HCT116 (cell line): ENCODE measurements at regions not wholly inside any gene's neighbourhood (a gene's known extent, or its start where the extent isn't known, plus 50 kb on each side); places are given as distances from the start of the nearest gene placed in this dataset.

Experiments
- ATAC-seq: fragments of 200-7000 bp; cut with Tn5 transposase; 2 replicates; pipeline ENCODE4 v1.9.1; 2020; ENCODE audit warnings: mild to moderate bottlenecking, moderate library complexity
- BruUV-seq: library from RNA; stranded (reverse); fragments of 400-500 nt; replicated peaks from 2 replicates; lab custom pipeline; 2021; lab: Mats Ljungman, UMichigan
- CTCF ChIA-PET: fragments of 300-600 bp; sonication (Branson Sonifier 250); formaldehyde crosslinking; loops from one replicate; lab custom pipeline; 2021; ENCODE audit warnings: antibody characterized with exemption; lab: Charles Lee
- POLR2A ChIA-PET: fragments of 300-600, 350-600 bp; sonication (Branson Sonifier 250); formaldehyde crosslinking; loops from one replicate; lab custom pipeline; 2021; ENCODE audit warnings: antibody characterized with exemption; lab: Charles Lee
- RAD21 ChIA-PET, 2 experiments: fragments of 300-600 bp; sonication (Branson Sonifier 250); formaldehyde crosslinking; loops; one replicate each; lab custom pipeline; 2023; ENCODE audit warnings: low total read pairs in 2 of 2; ENCODE audit not compliant: uncharacterized antibody in 2 of 2, unreplicated experiment in 2 of 2, low non-redundant PET in 1 of 2; lab: Charles Lee
- DNase-seq: peaks from one replicate; pipeline ENCODE4 v3.0.0-alpha.2; 2010; ENCODE audit warnings: low read depth, low spot score
- H2AFZ ChIP-seq: fragments of 200-600 bp; shearing (Covaris generic), sonication (generic); 2 replicates; pipeline ENCODE4 v1.6.1; 2017; ENCODE audit warnings: low read depth, mixed run types, mixed read lengths, antibody characterized with exemption, low read length; ENCODE audit not compliant: poor library complexity, severe bottlenecking
- H3K27ac ChIP-seq: 2 replicates; pipeline ENCODE4 v1.5.1; 2012; ENCODE audit warnings: low read depth, low read length
- H3K27me3 ChIP-seq: fragments of 200-600 bp; sonication (generic); 2 replicates; pipeline ENCODE4 v1.6.1; 2016; ENCODE audit warnings: mixed run types, low read length, mixed read lengths; ENCODE audit not compliant: insufficient read depth
- H3K36me3 ChIP-seq, 2 experiments: fragments of 200-500 bp in 1 of 2; fragments of 200-600 bp in 1 of 2; sonication (Bioruptor generic) in 1 of 2; sonication (generic) in 1 of 2; 2 replicates each; pipeline versions ENCODE4 v1.5.1 to v1.6.1; 2014 to 2016; ENCODE audit warnings: low read length in 2 of 2, inconsistent platforms in 1 of 2, mixed read lengths in 1 of 2, mixed run types in 1 of 2; ENCODE audit not compliant: insufficient read depth in 2 of 2, control insufficient read depth in 1 of 2
- H3K4me1 ChIP-seq, 2 experiments: fragments of 200-600 bp in 1 of 2; sonication (generic) in 1 of 2; 2 replicates each; pipeline versions ENCODE4 v1.5.1 to v1.6.1; 2012 to 2017; ENCODE audit warnings: low read length in 2 of 2, inconsistent platforms in 1 of 2, mild to moderate bottlenecking in 1 of 2, mixed read lengths in 1 of 2, mixed run types in 1 of 2, moderate library complexity in 1 of 2; ENCODE audit not compliant: insufficient read depth in 2 of 2, control insufficient read depth in 1 of 2
- H3K4me2 ChIP-seq: fragments of 200-600 bp; sonication (generic); 2 replicates; pipeline ENCODE4 v1.6.1; 2017; ENCODE audit warnings: mixed run types, low read length, mixed read lengths
- H3K4me3 ChIP-seq, 2 experiments: fragments of 200-600 bp in 1 of 2; sonication (generic) in 1 of 2; replicated peaks in 1 of 2; 2 replicates each; pipeline ENCODE4 v1.5.1; 2011 to 2016; ENCODE audit warnings: low read length in 2 of 2, control low read depth in 1 of 2, low read depth in 1 of 2, mild to moderate bottlenecking in 1 of 2, mixed read lengths in 1 of 2, mixed run types in 1 of 2
- H3K79me2 ChIP-seq: fragments of 200-600 bp; sonication (generic); 2 replicates; pipeline ENCODE4 v1.6.1; 2017; ENCODE audit warnings: mild to moderate bottlenecking, mixed run types, low read length, moderate library complexity, mixed read lengths; ENCODE audit not compliant: insufficient read depth
- H3K9ac ChIP-seq: fragments of 200-600 bp; sonication (generic); 2 replicates; pipeline ENCODE4 v1.6.1; 2016; ENCODE audit warnings: low read length, mixed read lengths
- H3K9me2 ChIP-seq: fragments of 200-600 bp; sonication (generic), shearing (Covaris generic); 2 replicates; pipeline ENCODE4 v1.6.1; 2017; ENCODE audit warnings: mixed run types, mild to moderate bottlenecking, moderate library complexity; ENCODE audit not compliant: insufficient read depth
- H3K9me3 ChIP-seq, 2 experiments: fragments of 200-500 bp in 1 of 2; fragments of 200-600 bp in 1 of 2; sonication (Bioruptor generic) in 1 of 2; sonication (generic) in 1 of 2; 2 replicates each; pipeline ENCODE4 v1.6.1; 2014 to 2017; ENCODE audit warnings: low read length in 2 of 2, mixed read lengths in 2 of 2, inconsistent platforms in 1 of 2, low read depth in 1 of 2, mild to moderate bottlenecking in 1 of 2, mixed run types in 1 of 2, moderate library complexity in 1 of 2; ENCODE audit not compliant: control insufficient read depth in 1 of 2, insufficient read depth in 1 of 2
- H4K20me1 ChIP-seq: fragments of 200-600 bp; sonication (generic), shearing (Covaris generic); 2 replicates; pipeline ENCODE4 v1.6.1; 2017; ENCODE audit warnings: mixed run types, mild to moderate bottlenecking, moderate library complexity; ENCODE audit not compliant: insufficient read depth
- CBX3 ChIP-seq: IDR thresholded peaks from 2 replicates; pipeline ENCODE4 v1.6.1; 2012; ENCODE audit warnings: low read depth
- POLR2AphosphoS5 ChIP-seq: IDR thresholded peaks from 2 replicates; pipeline ENCODE4 v1.6.1; 2011; ENCODE audit warnings: mild to moderate bottlenecking, low read depth, low read length, moderate library complexity
- SIN3A ChIP-seq: IDR thresholded peaks from 2 replicates; pipeline ENCODE4 v1.6.1; 2012; ENCODE audit warnings: low read depth
- SP1 ChIP-seq: IDR thresholded peaks from 2 replicates; pipeline ENCODE4 v1.6.1; 2012; ENCODE audit warnings: low read depth
- TCF7L2 ChIP-seq: IDR thresholded peaks from 2 replicates; pipeline ENCODE4 v1.7.0; 2011; ENCODE audit warnings: borderline replicate concordance, inconsistent platforms; ENCODE audit not compliant: insufficient read depth, insufficient read length; ENCODE audit errors: extremely low read depth
- YY1 ChIP-seq: IDR thresholded peaks from 2 replicates; pipeline ENCODE4 v1.6.1; 2011; ENCODE audit warnings: low read length, low read depth, moderate library complexity, mild to moderate bottlenecking; ENCODE audit not compliant: insufficient replicate concordance; ENCODE audit errors: extremely low read depth
- ZBTB33 ChIP-seq: IDR thresholded peaks from 2 replicates; pipeline ENCODE4 v1.6.1; 2011; ENCODE audit warnings: mild to moderate bottlenecking, low read length, moderate library complexity; ENCODE audit not compliant: insufficient replicate concordance; ENCODE audit errors: extremely low read depth
- intact Hi-C: fragments of 100-400 bp; cut with micrococcal nuclease; formaldehyde crosslinking; loops from 2 replicates; pipeline ENCODE4 v1.10.0; 2022

- ATAC-seq (no peak), DNase-seq (no peak)
- H3K36me3 ChIP-seq: no peaks in the 10 kb centered on the region
- no peak overlapping the region for H3K27ac ChIP-seq
- RAD21 ChIA-PET: no interaction called here
- H3K9me2 ChIP-seq: no peaks in the 10 kb centered on the region
- H3K9me3 ChIP-seq: no peaks in the 10 kb centered on the region
- POLR2A ChIA-PET: interaction anchor here (1.0 to 2.9 kb wide), 2 partner anchors 8 to 22 kb away, joined by 3 to 15 read pairs; a partner anchor contains a TSS
- TF ChIP-seq SIN3A: no peak
- TF ChIP-seq, all 23 proteins: peak for 0
- intact Hi-C loops: no loop called here
- no peak overlapping the region for H3K4me3 ChIP-seq
- H4K20me1 ChIP-seq: no peaks in the 10 kb centered on the region
- H3K4me2 ChIP-seq: no peak overlapping the region
- H3K4me1 ChIP-seq: 0 out of 4 replicates have a peak, but pooled peaks cover 0 to 3% of the 10 kb centered on the region in 2 experiments
- no peak overlapping the region for H3K9ac ChIP-seq
- BruUV-seq: no TSS peak
- no peaks in the 10 kb centered on the region for H3K79me2 ChIP-seq
- CTCF ChIA-PET: interaction anchor here (0.5 kb wide), 1 partner anchor 203 kb away, joined by 3 read pairs; the partner anchor contains the start of gene BTN2A2
- no peak overlapping the region for H2AFZ ChIP-seq
- H3K27me3 ChIP-seq: no peaks in the 10 kb centered on the region
Observed at GRCh38 chr6:26180346-26180745, 93.1 kb downstream of the HFE start.

- Histone ChIP-seq H3K9me3 (no peaks in the 10 kb centered on the region), H3K4me3 (no peak overlapping the region), H3K4me1 (peaks cover 3 to 9% of the 10 kb centered on the region in 2 experiments; a peak in 3 of 4 replicates), H3K36me3 (no peaks in the 10 kb centered on the region), H3K79me2 (no peaks in the 10 kb centered on the region), H3K4me2 (no peak overlapping the region), H3K9me2 (no peaks in the 10 kb centered on the region), H2AFZ (no peak overlapping the region)
- RAD21 ChIA-PET: no interaction called here
- no peak for TF ChIP-seq POLR2AphosphoS5
- TF ChIP-seq SP1: no peak
- no peak for TF ChIP-seq YY1
- no peak for TF ChIP-seq TCF7L2
- no peak for TF ChIP-seq ZBTB33
- no peak for TF ChIP-seq CBX3
- TF ChIP-seq, all 23 proteins: peak for 0
- DNase-seq: no peak
- no TSS peak for BruUV-seq
- Histone ChIP-seq H4K20me1 (no peaks in the 10 kb centered on the region), H3K27ac (no peak overlapping the region), H3K9ac (no peak overlapping the region), H3K27me3 (no peaks in the 10 kb centered on the region)
- ChIA-PET POLR2A (interaction anchor here (0.8 to 1.7 kb wide), 6 partner anchors 9 to 59 kb away, joined by 3 to 9 read pairs (median 4); a partner anchor contains a TSS), CTCF (no interaction called here)
- intact Hi-C loops: no loop called here
- ATAC-seq: no peak
Observed at GRCh38 chr6:26183237-26183580, 96.0 kb downstream of the HFE start.
